AG04449 (cell line): ENCODE measurements at regions not wholly inside any gene's neighbourhood (a gene's known extent, or its start where the extent isn't known, plus 50 kb on each side); places are given as distances from the start of the nearest gene placed in this dataset.

Experiments
- CTCF ChIA-PET: fragments of 350-600 bp; formaldehyde crosslinking; extraction: SDS; loops from one replicate; lab custom pipeline; 2021; ENCODE audit warnings: antibody characterized with exemption; lab: Yijun Ruan, JAX
- POLR2A ChIA-PET: fragments of 400-600, 350-600 bp; formaldehyde crosslinking; extraction: SDS; loops from one replicate; lab custom pipeline; 2020; ENCODE audit warnings: antibody characterized with exemption, inconsistent platforms; lab: Yijun Ruan, JAX
- DNase-seq: peaks from one replicate; pipeline ENCODE4 v3.0.0-alpha.2; 2010; ENCODE audit warnings: low read depth, low spot score
- H3K4me3 ChIP-seq: 2 replicates; pipeline ENCODE4 v1.5.1; 2011; ENCODE audit warnings: low read depth, mild to moderate bottlenecking, control low read depth, low read length
- TF ChIP-seq, protein P1 (sequence below): IDR thresholded peaks from one replicate; pipeline ENCODE4 v1.5.1; 2011; ENCODE audit warnings: mild to moderate bottlenecking, moderate library complexity, low read length, control low read depth, inconsistent platforms; ENCODE audit not compliant: insufficient read depth; ENCODE audit errors: missing control alignments

- H3K4me3 ChIP-seq, result no peak overlapping the region
- no peak for DNase-seq
- ChIA-PET CTCF (no interaction called here), POLR2A (no interaction called here)
- TF ChIP-seq, protein P1, sequence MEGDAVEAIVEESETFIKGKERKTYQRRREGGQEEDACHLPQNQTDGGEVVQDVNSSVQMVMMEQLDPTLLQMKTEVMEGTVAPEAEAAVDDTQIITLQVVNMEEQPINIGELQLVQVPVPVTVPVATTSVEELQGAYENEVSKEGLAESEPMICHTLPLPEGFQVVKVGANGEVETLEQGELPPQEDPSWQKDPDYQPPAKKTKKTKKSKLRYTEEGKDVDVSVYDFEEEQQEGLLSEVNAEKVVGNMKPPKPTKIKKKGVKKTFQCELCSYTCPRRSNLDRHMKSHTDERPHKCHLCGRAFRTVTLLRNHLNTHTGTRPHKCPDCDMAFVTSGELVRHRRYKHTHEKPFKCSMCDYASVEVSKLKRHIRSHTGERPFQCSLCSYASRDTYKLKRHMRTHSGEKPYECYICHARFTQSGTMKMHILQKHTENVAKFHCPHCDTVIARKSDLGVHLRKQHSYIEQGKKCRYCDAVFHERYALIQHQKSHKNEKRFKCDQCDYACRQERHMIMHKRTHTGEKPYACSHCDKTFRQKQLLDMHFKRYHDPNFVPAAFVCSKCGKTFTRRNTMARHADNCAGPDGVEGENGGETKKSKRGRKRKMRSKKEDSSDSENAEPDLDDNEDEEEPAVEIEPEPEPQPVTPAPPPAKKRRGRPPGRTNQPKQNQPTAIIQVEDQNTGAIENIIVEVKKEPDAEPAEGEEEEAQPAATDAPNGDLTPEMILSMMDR, result no peak
Measured at GRCh38 chr6:149153100-149153499, 164.4 kb upstream of the TAB2 start.

- CTCF ChIA-PET, result no interaction called here
- TF ChIP-seq, protein P1, result no peak
- no peak for DNase-seq
- POLR2A ChIA-PET, result no interaction called here
- H3K4me3 ChIP-seq, result no peak overlapping the region
Measured at GRCh38 chr6:149153693-149154092, 163.8 kb upstream of the TAB2 start.

DNA sequence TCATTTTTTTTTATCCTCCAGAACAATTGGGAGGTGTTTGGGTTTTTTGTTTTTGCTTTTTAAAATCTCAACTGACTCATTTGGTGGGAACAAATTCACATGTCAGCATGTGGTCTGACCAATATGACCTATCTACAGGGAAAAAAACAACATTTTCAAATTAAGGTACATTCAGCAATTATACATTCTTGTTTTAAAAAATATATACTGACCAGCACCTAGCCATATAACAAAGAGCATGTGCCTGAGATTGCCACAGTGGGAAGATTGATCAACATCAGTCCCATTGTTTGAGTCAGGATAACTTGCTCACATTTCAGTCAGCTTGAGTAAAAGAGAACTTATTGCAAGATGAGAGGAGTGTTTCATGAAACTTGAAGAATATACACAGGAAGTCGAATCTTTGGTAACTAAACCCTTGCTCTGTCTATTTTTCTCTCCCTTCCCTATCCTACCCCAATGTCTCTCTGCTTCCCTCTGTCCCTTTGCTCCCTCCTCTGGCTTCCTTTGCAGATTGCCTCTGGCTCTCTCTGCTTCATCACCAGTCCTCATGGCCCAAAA, 163.2 kb upstream of the TAB2 start:
- TF ChIP-seq, protein P1, result no peak
- DNase-seq, result no peak
- ChIA-PET POLR2A (no interaction called here), CTCF (interaction anchor here (1.3 kb wide), 1 partner anchor 10 kb away, joined by 3 read pairs; no protein-coding TSS in a partner anchor)
- no peak overlapping the region for H3K4me3 ChIP-seq

DNA sequence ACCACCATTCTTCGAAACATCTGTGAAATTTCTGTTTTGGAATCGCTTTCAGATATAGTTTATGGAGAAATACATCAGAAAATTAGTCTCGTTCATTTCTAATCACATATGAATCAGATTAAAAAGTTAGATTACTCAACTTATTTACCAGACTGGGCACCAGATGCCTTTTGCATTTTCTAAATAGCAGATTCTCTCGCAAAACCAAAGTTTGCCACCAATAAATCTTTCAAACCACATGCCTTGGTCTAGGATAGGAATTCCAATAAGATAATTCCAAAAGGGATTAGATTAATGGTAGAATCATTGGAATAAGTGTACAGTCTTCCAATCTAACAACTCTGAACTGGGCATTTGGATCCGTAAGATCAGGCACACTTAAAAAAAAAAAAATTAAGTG, 160.4 kb upstream of the TAB2 start:
- no peak overlapping the region for H3K4me3 ChIP-seq
- TF ChIP-seq, protein P1, result no peak
- ChIA-PET CTCF (no interaction called here), POLR2A (no interaction called here)
- no peak for DNase-seq

GRCh38 chr6:149158076-149158475, 159.4 kb upstream of the TAB2 start:
- DNase-seq, result no peak
- POLR2A ChIA-PET, result no interaction called here
- TF ChIP-seq, protein P1, result no peak
- no peak overlapping the region for H3K4me3 ChIP-seq
- CTCF ChIA-PET, result no interaction called here

DNA sequence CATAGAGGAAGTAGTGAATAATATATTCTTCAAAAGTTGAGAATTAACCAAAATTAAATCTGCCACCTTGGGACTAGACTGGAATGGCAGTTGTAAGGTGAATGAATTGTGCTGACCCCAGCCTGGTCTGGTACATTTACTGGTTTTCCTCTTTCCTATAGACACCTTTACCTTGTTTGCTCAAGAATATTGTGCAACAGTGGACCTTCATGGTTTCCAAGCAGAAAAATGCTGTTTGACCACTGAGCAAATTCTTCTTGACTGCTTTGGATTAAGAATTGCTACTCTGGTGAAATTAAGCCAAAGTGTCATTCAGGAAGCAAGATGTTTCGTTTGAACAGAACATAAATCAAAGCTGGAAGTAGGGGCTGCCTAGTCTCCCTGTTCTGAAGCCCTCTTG, 156.6 kb upstream of the TAB2 start:
- POLR2A ChIA-PET, result no interaction called here
- no peak for DNase-seq
- CTCF ChIA-PET, result no interaction called here
- TF ChIP-seq, protein P1, result no peak
- no peak overlapping the region for H3K4me3 ChIP-seq
